ENCODE measurements at regions not wholly inside any gene's neighbourhood (a gene's known extent, or its start where the extent isn't known, plus 50 kb on each side); places are given as distances from the start of the nearest gene placed in this dataset.

- no peak for DNase-seq
Measured at GRCh38 chr12:61701471-61701870, 558.7 kb upstream of the USP15 start.

GRCh38 chr12:61706783-61707182, 553.4 kb upstream of the USP15 start:
- no peak for DNase-seq

GRCh38 chr12:61713121-61713520, 547.1 kb upstream of the USP15 start:
- no peak for DNase-seq

GRCh38 chr12:61717986-61718385, 542.2 kb upstream of the USP15 start:
- DNase-seq = no peak

- no peak for DNase-seq
Measured at GRCh38 chr12:61739925-61740324, 520.3 kb upstream of the USP15 start.

- no peak for DNase-seq
Measured at GRCh38 chr12:61750604-61751003, 509.6 kb upstream of the USP15 start.

- DNase-seq = no peak
Measured at GRCh38 chr12:61754214-61754613, 506.0 kb upstream of the USP15 start.

- no peak for DNase-seq
Measured at GRCh38 chr12:61757831-61758505, 502.2 kb upstream of the USP15 start.

GRCh38 chr12:61758661-61759060, 501.5 kb upstream of the USP15 start:
- DNase-seq = no peak

GRCh38 chr12:61765926-61766325, 494.3 kb upstream of the USP15 start:
- no peak for DNase-seq

- no peak for DNase-seq
Measured at GRCh38 chr12:61780435-61780834, 479.8 kb upstream of the USP15 start.

- no peak for DNase-seq
Measured at GRCh38 chr12:61781021-61781581, 479.1 kb upstream of the USP15 start.

- no peak for DNase-seq
Measured at GRCh38 chr12:61796846-61797245, 463.4 kb upstream of the USP15 start.

GRCh38 chr12:61797266-61797665, 462.9 kb upstream of the USP15 start:
- DNase-seq = no peak

- no peak for DNase-seq
Measured at GRCh38 chr12:61798778-61799177, 461.4 kb upstream of the USP15 start.

GRCh38 chr12:61804301-61804700, 455.9 kb upstream of the USP15 start:
- no peak for DNase-seq

GRCh38 chr12:61808856-61809255, 451.3 kb upstream of the USP15 start:
- no peak for DNase-seq

GRCh38 chr12:61810486-61810885, 449.7 kb upstream of the USP15 start:
- no peak for DNase-seq

- DNase-seq = no peak
Measured at GRCh38 chr12:61821381-61821780, 438.8 kb upstream of the USP15 start.

- DNase-seq = no peak
Measured at GRCh38 chr12:61823102-61823501, 437.1 kb upstream of the USP15 start.

GRCh38 chr12:61846765-61847164, 413.4 kb upstream of the USP15 start:
- no peak for DNase-seq

GRCh38 chr12:61848893-61849292, 411.3 kb upstream of the USP15 start:
- no peak for DNase-seq

GRCh38 chr12:61853945-61854344, 406.3 kb upstream of the USP15 start:
- DNase-seq = no peak

- no peak for DNase-seq
Measured at GRCh38 chr12:61854902-61855301, 405.3 kb upstream of the USP15 start.

GRCh38 chr12:61857968-61858367, 402.2 kb upstream of the USP15 start:
- DNase-seq = no peak

Measured in activated naive CD4-positive, alpha-beta T cell treated with Interleukin-2 at 50 U/mL for 16 hours (primary cell).